ENCODE measurements at regions not wholly inside any gene's neighbourhood (a gene's known extent, or its start where the extent isn't known, plus 50 kb on each side); places are given as distances from the start of the nearest gene placed in this dataset.
"Not testable (repeated sequence)": the region's sequence is repeated elsewhere in the genome, so short reads cannot be mapped to it uniquely, and the experiment has no call there.

- H3K4me1 ChIP-seq (ENCODE audit: control insufficient read depth, insufficient read depth, low read length); H3K27me3 ChIP-seq (ENCODE audit: control insufficient read depth in 1 of 2, insufficient read depth in 2 of 2, low read length in 2 of 2); H3K36me3 ChIP-seq (ENCODE audit: control insufficient read depth in 2 of 2, insufficient read depth in 2 of 2, low read length in 2 of 2); H3K27ac ChIP-seq (ENCODE audit: low read length); H3K9ac ChIP-seq (ENCODE audit: low read length in 2 of 2); H3K4me3 ChIP-seq (ENCODE audit: low read length in 2 of 2); H3K9me3 ChIP-seq (ENCODE audit: control insufficient read depth in 2 of 2, low read length in 2 of 2): not testable (repeated sequence)
Observed at GRCh38 chr11:123344188-123344587, 85.9 kb upstream of the GRAMD1B start.

GRCh38 chr11:123338997-123339752 is 90.9 kb upstream of the GRAMD1B start:
- Histone ChIP-seq H3K36me3 (ENCODE audit: control insufficient read depth in 2 of 2, insufficient read depth in 2 of 2, low read length in 2 of 2) (no peaks in the 10 kb centered on the region), H3K4me3 (ENCODE audit: low read length in 2 of 2) (no peak overlapping the region), H3K4me1 (ENCODE audit: control insufficient read depth, insufficient read depth, low read length) (no peaks in the 10 kb centered on the region), H3K27ac (ENCODE audit: low read length) (no peak overlapping the region), H3K9me3 (ENCODE audit: control insufficient read depth in 2 of 2, low read length in 2 of 2) (no peaks in the 10 kb centered on the region), H3K9ac (ENCODE audit: low read length in 2 of 2) (no peak overlapping the region), H3K27me3 (ENCODE audit: control insufficient read depth in 1 of 2, insufficient read depth in 2 of 2, low read length in 2 of 2) (no peaks in the 10 kb centered on the region)

GRCh38 chr11:123338266-123338800 is 91.7 kb upstream of the GRAMD1B start:
- Histone ChIP-seq H3K27me3 (ENCODE audit: control insufficient read depth in 1 of 2, insufficient read depth in 2 of 2, low read length in 2 of 2) (no peaks in the 10 kb centered on the region), H3K9me3 (ENCODE audit: control insufficient read depth in 2 of 2, low read length in 2 of 2) (no peaks in the 10 kb centered on the region), H3K36me3 (ENCODE audit: control insufficient read depth in 2 of 2, insufficient read depth in 2 of 2, low read length in 2 of 2) (no peaks in the 10 kb centered on the region), H3K4me3 (ENCODE audit: low read length in 2 of 2) (no peak overlapping the region), H3K4me1 (ENCODE audit: control insufficient read depth, insufficient read depth, low read length) (no peaks in the 10 kb centered on the region), H3K9ac (ENCODE audit: low read length in 2 of 2) (no peak overlapping the region), H3K27ac (ENCODE audit: low read length) (no peak overlapping the region)

GRCh38 chr11:123334925-123335324 is 95.1 kb upstream of the GRAMD1B start:
- Histone ChIP-seq H3K4me1 (ENCODE audit: control insufficient read depth, insufficient read depth, low read length) (no peaks in the 10 kb centered on the region), H3K4me3 (ENCODE audit: low read length in 2 of 2) (no peak overlapping the region), H3K27ac (ENCODE audit: low read length) (no peak overlapping the region), H3K36me3 (ENCODE audit: control insufficient read depth in 2 of 2, insufficient read depth in 2 of 2, low read length in 2 of 2) (no peaks in the 10 kb centered on the region), H3K9ac (ENCODE audit: low read length in 2 of 2) (no peak overlapping the region), H3K9me3 (ENCODE audit: control insufficient read depth in 2 of 2, low read length in 2 of 2) (no peaks in the 10 kb centered on the region), H3K27me3 (ENCODE audit: control insufficient read depth in 1 of 2, insufficient read depth in 2 of 2, low read length in 2 of 2) (no peaks in the 10 kb centered on the region)

- not testable (repeated sequence) for H3K4me3 ChIP-seq (ENCODE audit: low read length in 2 of 2); H3K36me3 ChIP-seq (ENCODE audit: control insufficient read depth in 2 of 2, insufficient read depth in 2 of 2, low read length in 2 of 2); H3K27me3 ChIP-seq (ENCODE audit: control insufficient read depth in 1 of 2, insufficient read depth in 2 of 2, low read length in 2 of 2); H3K9me3 ChIP-seq (ENCODE audit: control insufficient read depth in 2 of 2, low read length in 2 of 2); H3K9ac ChIP-seq (ENCODE audit: low read length in 2 of 2); H3K27ac ChIP-seq (ENCODE audit: low read length); H3K4me1 ChIP-seq (ENCODE audit: control insufficient read depth, insufficient read depth, low read length)
Observed at GRCh38 chr11:123332577-123332976, 97.5 kb upstream of the GRAMD1B start.

GRCh38 chr11:123330948-123331347 is 99.1 kb upstream of the GRAMD1B start:
- Histone ChIP-seq H3K4me3 (ENCODE audit: low read length in 2 of 2) (no peak overlapping the region), H3K27me3 (ENCODE audit: control insufficient read depth in 1 of 2, insufficient read depth in 2 of 2, low read length in 2 of 2) (no peaks in the 10 kb centered on the region), H3K4me1 (ENCODE audit: control insufficient read depth, insufficient read depth, low read length) (no peaks in the 10 kb centered on the region), H3K27ac (ENCODE audit: low read length) (no peak overlapping the region), H3K36me3 (ENCODE audit: control insufficient read depth in 2 of 2, insufficient read depth in 2 of 2, low read length in 2 of 2) (no peaks in the 10 kb centered on the region), H3K9me3 (ENCODE audit: control insufficient read depth in 2 of 2, low read length in 2 of 2) (no peaks in the 10 kb centered on the region), H3K9ac (ENCODE audit: low read length in 2 of 2) (no peak overlapping the region)

- Histone ChIP-seq H3K27ac (ENCODE audit: low read length) (no peak overlapping the region), H3K36me3 (ENCODE audit: control insufficient read depth in 2 of 2, insufficient read depth in 2 of 2, low read length in 2 of 2) (no peaks in the 10 kb centered on the region), H3K27me3 (ENCODE audit: control insufficient read depth in 1 of 2, insufficient read depth in 2 of 2, low read length in 2 of 2) (no peaks in the 10 kb centered on the region), H3K4me1 (ENCODE audit: control insufficient read depth, insufficient read depth, low read length) (no peaks in the 10 kb centered on the region), H3K9ac (ENCODE audit: low read length in 2 of 2) (no peak overlapping the region), H3K9me3 (ENCODE audit: control insufficient read depth in 2 of 2, low read length in 2 of 2) (no peaks in the 10 kb centered on the region), H3K4me3 (ENCODE audit: low read length in 2 of 2) (no peak overlapping the region)
Observed at GRCh38 chr11:123330471-123330870, 99.6 kb upstream of the GRAMD1B start.

GRCh38 chr11:123330071-123330470 is 100.0 kb upstream of the GRAMD1B start:
- H3K9ac ChIP-seq (ENCODE audit: low read length in 2 of 2), result no peak overlapping the region
- H3K9me3 ChIP-seq (ENCODE audit: control insufficient read depth in 2 of 2, low read length in 2 of 2), result no peaks in the 10 kb centered on the region
- H3K36me3 ChIP-seq (ENCODE audit: control insufficient read depth in 2 of 2, insufficient read depth in 2 of 2, low read length in 2 of 2), result no peaks in the 10 kb centered on the region
- H3K4me1 ChIP-seq (ENCODE audit: control insufficient read depth, insufficient read depth, low read length), result no peaks in the 10 kb centered on the region
- no peak overlapping the region for H3K4me3 ChIP-seq (ENCODE audit: low read length in 2 of 2)
- H3K27me3 ChIP-seq (ENCODE audit: control insufficient read depth in 1 of 2, insufficient read depth in 2 of 2, low read length in 2 of 2), result no peaks in the 10 kb centered on the region
- H3K27ac ChIP-seq (ENCODE audit: low read length), result no peak overlapping the region

- Histone ChIP-seq H3K36me3 (ENCODE audit: control insufficient read depth in 2 of 2, insufficient read depth in 2 of 2, low read length in 2 of 2) (no peaks in the 10 kb centered on the region), H3K27me3 (ENCODE audit: control insufficient read depth in 1 of 2, insufficient read depth in 2 of 2, low read length in 2 of 2) (no peaks in the 10 kb centered on the region), H3K4me3 (ENCODE audit: low read length in 2 of 2) (no peak overlapping the region), H3K4me1 (ENCODE audit: control insufficient read depth, insufficient read depth, low read length) (no peaks in the 10 kb centered on the region), H3K27ac (ENCODE audit: low read length) (no peak overlapping the region), H3K9ac (ENCODE audit: low read length in 2 of 2) (no peak overlapping the region), H3K9me3 (ENCODE audit: control insufficient read depth in 2 of 2, low read length in 2 of 2) (no peaks in the 10 kb centered on the region)
Observed at GRCh38 chr11:123328281-123328867, 101.7 kb upstream of the GRAMD1B start.

- Histone ChIP-seq H3K4me3 (ENCODE audit: low read length in 2 of 2) (no peak overlapping the region), H3K27ac (ENCODE audit: low read length) (no peak overlapping the region), H3K4me1 (ENCODE audit: control insufficient read depth, insufficient read depth, low read length) (no peaks in the 10 kb centered on the region), H3K9me3 (ENCODE audit: control insufficient read depth in 2 of 2, low read length in 2 of 2) (no peaks in the 10 kb centered on the region), H3K9ac (ENCODE audit: low read length in 2 of 2) (no peak overlapping the region), H3K27me3 (ENCODE audit: control insufficient read depth in 1 of 2, insufficient read depth in 2 of 2, low read length in 2 of 2) (peaks cover 0 to 4% of the 10 kb centered on the region in 2 donors), H3K36me3 (ENCODE audit: control insufficient read depth in 2 of 2, insufficient read depth in 2 of 2, low read length in 2 of 2) (no peaks in the 10 kb centered on the region)
Observed at GRCh38 chr11:123325533-123325932, 104.5 kb upstream of the GRAMD1B start.

GRCh38 chr11:123323568-123323967 is 106.5 kb upstream of the GRAMD1B start:
- H3K4me1 ChIP-seq (ENCODE audit: control insufficient read depth, insufficient read depth, low read length), result no peaks in the 10 kb centered on the region
- no peak overlapping the region for H3K4me3 ChIP-seq (ENCODE audit: low read length in 2 of 2)
- no peak overlapping the region for H3K9ac ChIP-seq (ENCODE audit: low read length in 2 of 2)
- H3K9me3 ChIP-seq (ENCODE audit: control insufficient read depth in 2 of 2, low read length in 2 of 2), result no peaks in the 10 kb centered on the region
- peaks cover 0 to 11% of the 10 kb centered on the region in 2 donors for H3K27me3 ChIP-seq (ENCODE audit: control insufficient read depth in 1 of 2, insufficient read depth in 2 of 2, low read length in 2 of 2)
- H3K27ac ChIP-seq (ENCODE audit: low read length), result no peak overlapping the region
- H3K36me3 ChIP-seq (ENCODE audit: control insufficient read depth in 2 of 2, insufficient read depth in 2 of 2, low read length in 2 of 2), result no peaks in the 10 kb centered on the region

All from stomach smooth muscle (tissue), 2 donors.